Mesendoderm (in vitro differentiated cells): ENCODE measurements at regions not wholly inside any gene's neighbourhood (a gene's known extent, or its start where the extent isn't known, plus 50 kb on each side); places are given as distances from the start of the nearest gene placed in this dataset.

Experiments
- DNase-seq: peaks from one replicate; pipeline ENCODE4 v3.0.0; 2013
- H2AK5ac ChIP-seq: 2 replicates; pipeline ENCODE4 v1.6.1; 2013; ENCODE audit warnings: low read length, inconsistent platforms
- H2BK120ac ChIP-seq: 2 replicates; pipeline ENCODE4 v1.6.1; 2013; ENCODE audit warnings: low read depth, mild to moderate bottlenecking, low read length, moderate library complexity, mixed read lengths
- H2BK15ac ChIP-seq: replicated peaks from 2 replicates; pipeline ENCODE4 v1.6.1; 2013; ENCODE audit warnings: low read depth, mild to moderate bottlenecking, moderate library complexity
- H2BK5ac ChIP-seq: 2 replicates; pipeline ENCODE4 v1.6.1; 2013; ENCODE audit warnings: low read length, inconsistent platforms
- H3K18ac ChIP-seq: 2 replicates; pipeline ENCODE4 v1.6.1; 2013; ENCODE audit warnings: mild to moderate bottlenecking, low read length, mixed read lengths
- H3K23ac ChIP-seq: one replicate; pipeline ENCODE4 v1.6.1; 2013; ENCODE audit warnings: low read length
- H3K27ac ChIP-seq: 2 replicates; pipeline ENCODE4 v1.5.1; 2013; ENCODE audit warnings: low read depth, mild to moderate bottlenecking, inconsistent platforms, low read length, moderate library complexity
- H3K27me3 ChIP-seq: 2 replicates; pipeline ENCODE4 v1.6.1; 2013; ENCODE audit warnings: low read length, control low read depth, mild to moderate bottlenecking, inconsistent platforms; ENCODE audit not compliant: insufficient read depth, poor library complexity
- H3K36me3 ChIP-seq: 2 replicates; pipeline ENCODE4 v1.6.1; 2013; ENCODE audit warnings: low read length, inconsistent platforms; ENCODE audit not compliant: control insufficient read depth, insufficient read depth
- H3K4ac ChIP-seq: one replicate; pipeline ENCODE4 v1.6.1; 2013; ENCODE audit warnings: low read depth, mild to moderate bottlenecking, low read length, moderate library complexity
- H3K4me1 ChIP-seq: 2 replicates; pipeline ENCODE4 v1.6.1; 2013; ENCODE audit warnings: low read depth, low read length, inconsistent platforms; ENCODE audit not compliant: control insufficient read depth
- H3K4me2 ChIP-seq: 2 replicates; pipeline ENCODE4 v1.6.1; 2013; ENCODE audit warnings: low read length
- H3K4me3 ChIP-seq: 2 replicates; pipeline ENCODE4 v1.5.1; 2013; ENCODE audit warnings: mild to moderate bottlenecking, low read length
- H3K56ac ChIP-seq: one replicate; pipeline ENCODE4 v1.6.1; 2013; ENCODE audit warnings: low read length
- H3K79me1 ChIP-seq: 2 replicates; pipeline ENCODE4 v1.6.1; 2013; ENCODE audit warnings: low read length, inconsistent platforms
- H3K79me2 ChIP-seq: 2 replicates; pipeline ENCODE4 v1.6.1; 2013; ENCODE audit warnings: mild to moderate bottlenecking, low read length; ENCODE audit not compliant: control insufficient read depth, insufficient read depth
- H3K9ac ChIP-seq: 2 replicates; pipeline ENCODE4 v1.6.1; 2013; ENCODE audit warnings: low read length, inconsistent platforms
- H4K5ac ChIP-seq: one replicate; pipeline ENCODE4 v1.6.1; 2013; ENCODE audit warnings: low read length
- H4K8ac ChIP-seq: one replicate; pipeline ENCODE4 v1.6.1; 2013; ENCODE audit warnings: low read depth, mild to moderate bottlenecking, control low read depth, low read length, moderate library complexity
- WGBS: extraction: QIAGEN DNeasy Blood & Tissue Kit; methylation state at CpG from one replicate; pipeline ENCODE4 v1.1.7; 2013; ENCODE audit warnings: low lambda C conversion rate, missing lambda C conversion rate; ENCODE audit not compliant: insufficient coverage; ENCODE audit errors: extremely low coverage; 5-methylcytosine and 5-hydroxymethylcytosine counted together

GRCh38 chr2:47237375-47238334 is 61.3 kb upstream of the CALM2 start:
- H4K5ac ChIP-seq, result no peak overlapping the region
- H3K4me2 ChIP-seq, result no peak overlapping the region
- H3K23ac ChIP-seq, result no peak overlapping the region
- peak overlapping the region; percentile 73 for H3K4ac ChIP-seq
- no peaks in the 10 kb centered on the region for H3K36me3 ChIP-seq
- H3K27me3 ChIP-seq, result no peaks in the 10 kb centered on the region
- peak overlapping the region; percentile 65 for H2BK120ac ChIP-seq
- no peaks in the 10 kb centered on the region for H3K79me1 ChIP-seq
- DNase-seq, result peak; percentile 81
- H3K27ac ChIP-seq, result peak overlapping the region; percentile 71
- H2BK5ac ChIP-seq, result peak overlapping the region; percentile 34
- no peak overlapping the region for H3K4me3 ChIP-seq
- peak overlapping the region; percentile 61 for H3K56ac ChIP-seq
- H2AK5ac ChIP-seq, result no peak overlapping the region
- no CpG with 5 or more reads among the region's 12 CpGs for WGBS
- no peak overlapping the region for H2BK15ac ChIP-seq
- H3K4me1 ChIP-seq, result peaks cover 30% of the 10 kb centered on the region
- no peaks in the 10 kb centered on the region for H3K79me2 ChIP-seq
- no peak overlapping the region for H4K8ac ChIP-seq
- H3K9ac ChIP-seq, result no peak overlapping the region
- H3K18ac ChIP-seq, result peak overlapping the region; percentile 16

- Histone ChIP-seq H3K79me2 (no peaks in the 10 kb centered on the region), H3K79me1 (no peaks in the 10 kb centered on the region), H2BK120ac (peak overlapping the region; percentile 65), H3K27ac (no peak overlapping the region), H4K8ac (no peak overlapping the region), H2BK15ac (no peak overlapping the region), H3K9ac (no peak overlapping the region), H2AK5ac (peak overlapping the region; percentile 56), H3K4me1 (peaks cover 30% of the 10 kb centered on the region), H3K4me3 (no peak overlapping the region), H3K4ac (peak overlapping the region; percentile 73), H3K18ac (peak overlapping the region; percentile 29), H2BK5ac (peak overlapping the region; percentile 11), H3K36me3 (no peaks in the 10 kb centered on the region), H3K23ac (no peak overlapping the region), H3K4me2 (no peak overlapping the region), H3K56ac (peak overlapping the region; percentile 10), H3K27me3 (no peaks in the 10 kb centered on the region), H4K5ac (no peak overlapping the region)
- WGBS, result no CpG with 5 or more reads among the region's 2 CpGs
- no peak for DNase-seq
Measured at GRCh38 chr2:47236503-47237215, 60.3 kb upstream of the CALM2 start.

- Histone ChIP-seq H3K36me3 (no peaks in the 10 kb centered on the region), H3K4ac (no peak overlapping the region), H3K9ac (no peak overlapping the region), H3K18ac (no peak overlapping the region), H3K79me1 (no peaks in the 10 kb centered on the region), H3K27ac (no peak overlapping the region), H4K8ac (no peak overlapping the region), H2BK120ac (no peak overlapping the region), H3K4me1 (peaks cover 30% of the 10 kb centered on the region), H2BK15ac (no peak overlapping the region), H3K4me3 (no peak overlapping the region), H3K23ac (no peak overlapping the region), H3K4me2 (no peak overlapping the region), H3K56ac (no peak overlapping the region), H2BK5ac (no peak overlapping the region), H2AK5ac (no peak overlapping the region), H3K27me3 (no peaks in the 10 kb centered on the region), H3K79me2 (no peaks in the 10 kb centered on the region), H4K5ac (no peak overlapping the region)
- DNase-seq, result no peak
- WGBS, result no CpG with 5 or more reads among the region's 2 CpGs
Measured at GRCh38 chr2:47235132-47235531, 58.8 kb upstream of the CALM2 start.

GRCh38 chr2:47234456-47234855 is 58.1 kb upstream of the CALM2 start:
- Histone ChIP-seq H3K36me3 (no peaks in the 10 kb centered on the region), H3K27me3 (no peaks in the 10 kb centered on the region), H3K4ac (no peak overlapping the region), H3K18ac (no peak overlapping the region), H4K5ac (no peak overlapping the region), H2BK120ac (no peak overlapping the region), H3K79me2 (no peaks in the 10 kb centered on the region), H3K27ac (no peak overlapping the region), H4K8ac (no peak overlapping the region), H2BK15ac (no peak overlapping the region), H3K4me3 (no peak overlapping the region), H2AK5ac (no peak overlapping the region), H3K4me2 (no peak overlapping the region), H3K56ac (no peak overlapping the region), H2BK5ac (no peak overlapping the region), H3K23ac (no peak overlapping the region), H3K4me1 (peaks cover 25% of the 10 kb centered on the region), H3K9ac (no peak overlapping the region), H3K79me1 (no peaks in the 10 kb centered on the region)
- no peak for DNase-seq
- WGBS, result no CpG with 5 or more reads among the region's 6 CpGs

- Histone ChIP-seq H4K8ac (no peak overlapping the region), H2BK15ac (no peak overlapping the region), H3K27me3 (no peaks in the 10 kb centered on the region), H3K79me2 (no peaks in the 10 kb centered on the region), H3K18ac (no peak overlapping the region), H3K23ac (no peak overlapping the region), H2AK5ac (no peak overlapping the region), H3K79me1 (no peaks in the 10 kb centered on the region), H3K4me3 (no peak overlapping the region), H2BK120ac (no peak overlapping the region), H2BK5ac (no peak overlapping the region), H3K4ac (no peak overlapping the region), H3K9ac (no peak overlapping the region), H3K56ac (no peak overlapping the region), H3K36me3 (no peaks in the 10 kb centered on the region), H4K5ac (no peak overlapping the region), H3K27ac (no peak overlapping the region), H3K4me1 (peaks cover 18% of the 10 kb centered on the region), H3K4me2 (no peak overlapping the region)
- no peak for DNase-seq
- no CpG with 5 or more reads among the region's 8 CpGs for WGBS
Measured at GRCh38 chr2:47232738-47233415, 56.6 kb upstream of the CALM2 start.
